GM20000 (cell line): ENCODE measurements at regions not wholly inside any gene's neighbourhood (a gene's known extent, or its start where the extent isn't known, plus 50 kb on each side); places are given as distances from the start of the nearest gene placed in this dataset.

ENCODE experiments used
- DNase-seq: peaks from one replicate; pipeline ENCODE4 v3.0.0; 2012; ENCODE audit warnings: low spot score
- CTCF ChIP-seq: IDR thresholded peaks from 2 replicates; pipeline ENCODE4 v1.5.1; 2012; ENCODE audit warnings: mild to moderate bottlenecking, control low read depth; ENCODE audit errors: extremely low read depth, missing control alignments

GRCh38 chr2:129229196-129229595 lies 750.3 kb upstream of the RAB6C start:
- no peak for DNase-seq
- no peak for TF ChIP-seq CTCF

GRCh38 chr2:129229830-129230441 lies 749.5 kb upstream of the RAB6C start:
- no peak for DNase-seq
- no peak for TF ChIP-seq CTCF

GRCh38 chr2:129231924-129232323 lies 747.5 kb upstream of the RAB6C start:
- no peak for DNase-seq
- no peak for TF ChIP-seq CTCF

GRCh38 chr2:129233166-129233565 lies 746.3 kb upstream of the RAB6C start:
- no peak for TF ChIP-seq CTCF

GRCh38 chr2:129233751-129234406 lies 745.6 kb upstream of the RAB6C start:
- no peak for TF ChIP-seq CTCF
- peak; percentile 22 for DNase-seq

More at GRCh38 chr2:129233166-129233565, 746.3 kb upstream of the RAB6C start:
- DNase-seq, result no peak

- DNase-seq, result no peak
- no peak for TF ChIP-seq CTCF
These were observed 742.9 kb upstream of the RAB6C start for GRCh38 chr2:129236601-129237000.

GRCh38 chr2:129237966-129238725 lies 741.3 kb upstream of the RAB6C start:
- no peak for DNase-seq
- TF ChIP-seq CTCF, result no peak
